Neural progenitor cell (in vitro differentiated cells): ENCODE measurements at regions not wholly inside any gene's neighbourhood (a gene's known extent, or its start where the extent isn't known, plus 50 kb on each side); places are given as distances from the start of the nearest gene placed in this dataset.

Source experiments
- DNase-seq: peaks from one replicate; pipeline ENCODE4 v3.0.0-alpha.2; 2016; ENCODE audit warnings: low spot score
- H2AFZ ChIP-seq: fragments of 200-600 bp; sonication (generic); replicated peaks from 2 replicates; pipeline ENCODE4 v1.6.1; 2016; ENCODE audit warnings: antibody characterized with exemption
- H3F3A ChIP-seq: fragments of 200-600 bp; sonication (generic); 2 replicates; pipeline ENCODE4 v1.6.1; 2016; ENCODE audit warnings: antibody characterized with exemption, low read depth
- H3K27ac ChIP-seq: fragments of 200-600 bp; sonication (generic); 2 replicates; pipeline ENCODE4 v1.5.1; 2016; ENCODE audit warnings: mild to moderate bottlenecking
- H3K27me3 ChIP-seq: fragments of 200-600 bp; sonication (generic); 2 replicates; pipeline ENCODE4 v1.6.1; 2016; ENCODE audit warnings: mild to moderate bottlenecking, moderate library complexity
- H3K36me3 ChIP-seq: fragments of 200-600 bp; sonication (generic); 2 replicates; pipeline ENCODE4 v1.5.1; 2016
- H3K4me1 ChIP-seq: fragments of 200-600 bp; sonication (generic); 2 replicates; pipeline ENCODE4 v1.6.1; 2016; ENCODE audit warnings: mixed run types
- H3K4me2 ChIP-seq: fragments of 200-600 bp; sonication (generic); 2 replicates; pipeline ENCODE4 v1.6.1; 2016
- H3K4me3 ChIP-seq: fragments of 200-600 bp; sonication (generic); 2 replicates; pipeline ENCODE4 v1.5.1; 2016
- H3K79me2 ChIP-seq: fragments of 200-600 bp; sonication (generic); 2 replicates; pipeline ENCODE4 v1.6.1; 2016; ENCODE audit warnings: low read depth
- H3K9ac ChIP-seq: fragments of 200-600 bp; sonication (generic); 2 replicates; pipeline ENCODE4 v1.6.1; 2016
- H3K9me3 ChIP-seq: fragments of 200-600 bp; sonication (generic); 2 replicates; pipeline ENCODE4 v1.5.1; 2016; ENCODE audit warnings: low read depth
- H4K20me1 ChIP-seq: fragments of 200-600 bp; sonication (generic); 2 replicates; pipeline ENCODE4 v1.6.1; 2016; ENCODE audit warnings: low read depth
- H3K27ac Mint-ChIP-seq: 3 replicates; pipeline ENCODE4 v1.8.0; 2021; ENCODE audit warnings: mixed read lengths
- H3K27me3 Mint-ChIP-seq: 2 replicates; pipeline ENCODE4 v1.8.0; 2022; ENCODE audit warnings: low read depth, mild to moderate bottlenecking, inconsistent platforms, moderate library complexity, mixed read lengths; ENCODE audit not compliant: insufficient read depth
- H3K36me3 Mint-ChIP-seq: 3 replicates; pipeline ENCODE4 v1.8.0; 2021; ENCODE audit warnings: mixed read lengths
- H3K4me1 Mint-ChIP-seq: 3 replicates; pipeline ENCODE4 v1.8.0; 2021; ENCODE audit warnings: mixed read lengths
- H3K4me3 Mint-ChIP-seq: 3 replicates; pipeline ENCODE4 v1.8.0; 2021; ENCODE audit warnings: mild to moderate bottlenecking, moderate library complexity, mixed read lengths
- H3K9me3 Mint-ChIP-seq: 3 replicates; pipeline ENCODE4 v1.8.0; 2020; ENCODE audit warnings: mixed read lengths
- CTCF ChIP-seq: fragments of 200-600 bp; sonication (generic); IDR thresholded peaks from 2 replicates; pipeline ENCODE4 v1.5.1; 2017; ENCODE audit warnings: antibody characterized with exemption, mild to moderate bottlenecking
- EZH2 ChIP-seq: fragments of 200-600 bp; sonication (generic); IDR thresholded peaks from 2 replicates; pipeline ENCODE4 v1.6.1; 2017; ENCODE audit warnings: antibody characterized with exemption, mild to moderate bottlenecking, moderate library complexity
- EZH2phosphoT487 ChIP-seq: fragments of 200-600 bp; sonication (generic); IDR thresholded peaks from 2 replicates; pipeline ENCODE4 v1.6.1; 2017; ENCODE audit warnings: antibody characterized with exemption

GRCh38 chr9:86434039-86434726 lies 80.0 kb upstream of the TUT7 start:
- no peaks in the 10 kb centered on the region for H3K36me3 ChIP-seq
- H3K9me3 ChIP-seq = no peaks in the 10 kb centered on the region
- H4K20me1 ChIP-seq = no peaks in the 10 kb centered on the region
- H3K4me2 ChIP-seq = no peak overlapping the region
- no peak overlapping the region for H3K4me3 Mint-ChIP-seq
- DNase-seq = peak; percentile 64
- H3F3A ChIP-seq = no peaks in the 10 kb centered on the region
- peaks cover 9% of the 10 kb centered on the region for H3K4me1 Mint-ChIP-seq
- no peaks in the 10 kb centered on the region for H3K27me3 ChIP-seq
- peaks cover 6% of the 10 kb centered on the region for H3K9me3 Mint-ChIP-seq
- no peaks in the 10 kb centered on the region for H3K27me3 Mint-ChIP-seq
- no peak overlapping the region for H3K9ac ChIP-seq
- no peak overlapping the region for H3K4me3 ChIP-seq
- H3K27ac Mint-ChIP-seq = peak overlapping the region; percentile 77
- no peak overlapping the region for H3K27ac ChIP-seq
- no peaks in the 10 kb centered on the region for H3K79me2 ChIP-seq
- H2AFZ ChIP-seq = peak overlapping the region; percentile 85
- no peaks in the 10 kb centered on the region for H3K36me3 Mint-ChIP-seq
- no peaks in the 10 kb centered on the region for H3K4me1 ChIP-seq
- TF ChIP-seq EZH2phosphoT487 = no peak
- TF ChIP-seq EZH2 = no peak
- peak; percentile 90 for TF ChIP-seq CTCF

DNA sequence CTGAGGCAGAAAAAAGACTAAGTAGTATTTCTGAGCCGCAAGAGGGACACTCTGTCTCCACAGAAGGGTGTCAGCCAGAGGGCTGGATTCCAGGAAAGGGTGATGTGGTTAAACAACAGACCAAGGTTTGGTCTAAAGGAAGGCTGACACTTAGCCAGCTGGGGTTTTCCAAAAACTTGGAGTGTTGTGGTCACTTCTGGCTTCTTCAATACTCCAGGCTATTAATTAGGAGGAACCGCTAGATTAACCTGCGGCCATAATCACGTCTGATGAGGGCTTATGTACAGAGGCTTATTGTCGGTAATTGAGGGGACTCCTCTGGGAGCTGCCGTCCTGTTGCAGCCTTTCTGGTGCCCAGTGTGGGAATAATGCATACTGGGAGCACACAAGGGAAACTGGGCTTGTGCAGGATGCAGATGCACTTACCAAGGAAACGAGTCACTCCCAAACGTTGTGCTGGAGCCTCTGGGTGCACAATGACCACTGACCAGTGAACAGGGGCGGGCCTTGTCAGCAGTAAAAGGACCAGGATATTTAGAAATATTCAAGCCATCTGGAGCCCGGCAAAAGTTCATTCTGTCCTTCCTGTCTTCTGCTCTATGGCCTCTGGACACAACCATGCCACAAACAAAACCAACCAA lies 70.2 kb upstream of the TUT7 start:
- Mint-ChIP-seq H3K9me3 (no peaks in the 10 kb centered on the region), H3K4me1 (no peaks in the 10 kb centered on the region), H3K27ac (no peak overlapping the region), H3K36me3 (no peaks in the 10 kb centered on the region), H3K27me3 (peaks cover 2% of the 10 kb centered on the region), H3K4me3 (no peak overlapping the region)
- no peaks in the 10 kb centered on the region for H3K36me3 ChIP-seq
- no peak overlapping the region for H3K27ac ChIP-seq
- DNase-seq = no peak
- no peaks in the 10 kb centered on the region for H3F3A ChIP-seq
- no peak overlapping the region for H3K4me3 ChIP-seq
- no peak for TF ChIP-seq CTCF
- TF ChIP-seq EZH2phosphoT487 = no peak
- no peak for TF ChIP-seq EZH2
- H3K4me2 ChIP-seq = no peak overlapping the region
- no peaks in the 10 kb centered on the region for H3K4me1 ChIP-seq
- H3K27me3 ChIP-seq = no peaks in the 10 kb centered on the region
- H3K9ac ChIP-seq = no peak overlapping the region
- H3K79me2 ChIP-seq = no peaks in the 10 kb centered on the region
- peak overlapping the region; percentile 15 for H2AFZ ChIP-seq
- H4K20me1 ChIP-seq = no peaks in the 10 kb centered on the region
- H3K9me3 ChIP-seq = no peaks in the 10 kb centered on the region

DNA sequence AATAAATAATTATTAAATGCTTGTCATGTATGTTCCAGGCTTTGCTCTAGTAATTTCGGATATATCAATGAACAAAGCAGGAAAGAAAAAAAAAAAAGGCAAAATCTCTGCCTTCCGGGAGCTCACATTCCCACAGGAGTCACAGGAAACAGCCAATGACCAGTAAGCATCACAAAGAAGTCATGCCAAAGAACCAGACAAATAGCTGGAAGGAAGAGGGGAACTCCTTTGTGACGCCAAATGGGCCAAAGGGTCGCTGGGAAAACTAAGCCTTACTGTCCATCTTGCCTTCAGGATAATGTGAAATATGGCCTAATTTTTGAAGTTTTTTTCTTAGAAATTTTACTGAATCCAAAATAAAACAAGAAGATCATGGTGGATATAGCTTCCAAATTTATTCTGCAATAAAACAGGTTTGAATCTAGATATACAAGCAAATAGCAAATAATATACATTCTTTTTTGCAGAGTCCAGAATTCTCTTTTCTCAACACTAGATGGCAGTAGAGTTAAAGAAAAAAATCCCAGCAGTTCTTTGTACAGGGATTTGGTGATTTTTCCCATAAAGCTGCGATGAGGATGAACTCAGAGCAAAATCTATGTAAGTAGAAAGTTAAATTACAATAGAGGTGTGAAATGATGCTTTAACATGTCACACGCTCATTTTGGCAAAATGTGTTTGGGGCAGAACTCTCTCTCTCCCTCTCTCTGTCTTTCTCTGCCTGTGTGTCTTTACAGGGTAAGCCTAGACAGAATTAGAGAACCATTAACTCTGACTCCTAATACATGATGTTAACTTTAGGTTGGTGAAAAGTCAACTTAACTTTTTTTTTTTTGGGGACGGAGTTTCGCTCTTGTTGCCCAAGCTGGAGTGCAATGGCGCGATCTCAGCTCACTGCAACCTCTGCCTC lies 60.0 kb upstream of the TUT7 start:
- Histone ChIP-seq H3K9me3 (no peaks in the 10 kb centered on the region), H3F3A (no peaks in the 10 kb centered on the region), H3K36me3 (no peaks in the 10 kb centered on the region), H3K9ac (no peak overlapping the region), H4K20me1 (no peaks in the 10 kb centered on the region), H3K79me2 (no peaks in the 10 kb centered on the region), H3K4me2 (no peak overlapping the region), H3K4me3 (no peak overlapping the region), H3K4me1 (no peaks in the 10 kb centered on the region), H3K27me3 (peaks cover 46% of the 10 kb centered on the region), H2AFZ (peak overlapping the region; percentile 64), H3K27ac (no peak overlapping the region)
- peak overlapping the region; percentile 50 for H3K27ac Mint-ChIP-seq
- H3K9me3 Mint-ChIP-seq = no peaks in the 10 kb centered on the region
- H3K36me3 Mint-ChIP-seq = no peaks in the 10 kb centered on the region
- TF ChIP-seq CTCF (peak; percentile 86), EZH2 (no peak)
- DNase-seq = peak; percentile 20
- no peak overlapping the region for H3K4me3 Mint-ChIP-seq
- no peaks in the 10 kb centered on the region for H3K27me3 Mint-ChIP-seq
- peaks cover 3% of the 10 kb centered on the region for H3K4me1 Mint-ChIP-seq
